ENCODE measurements at regions not wholly inside any gene's neighbourhood (a gene's known extent, or its start where the extent isn't known, plus 50 kb on each side); places are given as distances from the start of the nearest gene placed in this dataset.

DNA sequence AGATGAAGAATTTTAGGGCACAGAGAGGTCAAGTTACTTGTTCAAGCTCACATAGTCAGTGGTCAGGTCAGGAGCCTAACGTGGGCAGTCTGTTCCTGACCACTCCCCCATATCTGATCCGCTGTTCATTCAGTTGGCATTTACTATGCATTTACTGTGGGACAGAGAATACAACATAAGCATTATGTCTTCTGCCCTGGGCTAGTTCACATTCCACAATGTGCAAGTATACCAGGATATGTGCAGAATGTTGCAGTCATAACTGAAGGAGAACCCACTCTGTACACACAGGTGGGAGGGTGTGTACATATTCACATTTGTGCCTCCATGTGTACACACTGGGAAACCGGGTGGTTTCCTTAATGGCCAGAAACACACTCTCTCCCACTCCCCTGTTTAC lies 309.6 kb downstream of the PRDM2 start:
- TF ChIP-seq, protein P1, sequence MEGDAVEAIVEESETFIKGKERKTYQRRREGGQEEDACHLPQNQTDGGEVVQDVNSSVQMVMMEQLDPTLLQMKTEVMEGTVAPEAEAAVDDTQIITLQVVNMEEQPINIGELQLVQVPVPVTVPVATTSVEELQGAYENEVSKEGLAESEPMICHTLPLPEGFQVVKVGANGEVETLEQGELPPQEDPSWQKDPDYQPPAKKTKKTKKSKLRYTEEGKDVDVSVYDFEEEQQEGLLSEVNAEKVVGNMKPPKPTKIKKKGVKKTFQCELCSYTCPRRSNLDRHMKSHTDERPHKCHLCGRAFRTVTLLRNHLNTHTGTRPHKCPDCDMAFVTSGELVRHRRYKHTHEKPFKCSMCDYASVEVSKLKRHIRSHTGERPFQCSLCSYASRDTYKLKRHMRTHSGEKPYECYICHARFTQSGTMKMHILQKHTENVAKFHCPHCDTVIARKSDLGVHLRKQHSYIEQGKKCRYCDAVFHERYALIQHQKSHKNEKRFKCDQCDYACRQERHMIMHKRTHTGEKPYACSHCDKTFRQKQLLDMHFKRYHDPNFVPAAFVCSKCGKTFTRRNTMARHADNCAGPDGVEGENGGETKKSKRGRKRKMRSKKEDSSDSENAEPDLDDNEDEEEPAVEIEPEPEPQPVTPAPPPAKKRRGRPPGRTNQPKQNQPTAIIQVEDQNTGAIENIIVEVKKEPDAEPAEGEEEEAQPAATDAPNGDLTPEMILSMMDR (conservative IDR thresholded peaks at IDR 0.05; ENCODE audit: low read depth, low read length), result no peak
- no peak for TF ChIP-seq EZH2 (IDR thresholded peaks at IDR 0.05; ENCODE audit: low read length, unreplicated experiment)
